Stimulated activated CD4-positive, alpha-beta T cell treated with anti-CD3 and anti-CD28 coated beads, Interleukin-1b, Interleukin-23, amount 100 ng/mL, for 48 hours (primary cell): ENCODE measurements at regions not wholly inside any gene's neighbourhood (a gene's known extent, or its start where the extent isn't known, plus 50 kb on each side); places are given as distances from the start of the nearest gene placed in this dataset.

Experiments used
- DNase-seq: peaks from one replicate; pipeline ENCODE4 v3.0.0-alpha.2; 2020

- no peak for DNase-seq
These were observed 123.8 kb upstream of the TJP1 start for GRCh38 chr15:29945943-29946596.

- no peak for DNase-seq
These were observed 122.7 kb upstream of the TJP1 start for GRCh38 chr15:29944925-29945324.

DNA sequence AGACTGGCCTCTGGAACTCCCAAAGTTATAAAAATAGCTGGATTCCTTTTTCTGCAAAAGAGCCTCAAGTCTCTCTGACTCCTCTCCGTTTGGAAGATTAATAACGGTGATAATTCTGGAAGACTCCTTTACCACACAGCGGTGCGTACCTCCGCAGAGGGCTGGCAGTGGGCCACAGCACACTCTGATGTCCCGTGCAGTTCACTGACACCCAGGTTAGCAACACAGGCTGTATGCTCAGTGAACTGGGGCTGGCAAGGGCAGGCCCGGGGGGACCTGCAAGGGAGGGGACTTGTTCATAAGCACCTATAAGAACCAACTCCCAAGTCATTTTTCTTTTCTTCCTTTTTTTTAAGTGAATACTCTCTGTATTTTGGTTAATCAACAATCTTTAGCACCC is 120.3 kb upstream of the TJP1 start:
- no peak for DNase-seq

GRCh38 chr15:29942143-29942542 is 119.9 kb upstream of the TJP1 start:
- DNase-seq, result no peak

DNA sequence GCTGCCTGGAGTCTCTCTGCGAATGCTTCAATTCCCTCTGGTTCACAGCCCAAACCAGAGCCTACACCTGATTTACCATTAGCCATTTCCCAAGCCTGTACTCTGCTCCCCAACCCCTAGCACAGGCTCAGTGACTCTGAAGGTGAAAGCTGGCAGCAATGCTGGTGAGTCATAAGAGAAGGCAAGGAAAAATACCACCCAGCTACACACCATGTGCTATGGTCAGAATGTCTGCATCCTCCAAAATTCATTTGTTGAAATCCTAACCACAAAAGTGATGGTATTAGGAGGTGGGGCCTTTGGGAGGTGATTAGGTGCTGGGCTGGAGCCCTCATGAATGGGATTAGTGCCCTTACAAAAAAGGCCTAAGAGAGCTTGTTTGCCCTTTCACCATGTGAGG is 117.1 kb upstream of the TJP1 start:
- no peak for DNase-seq

DNA sequence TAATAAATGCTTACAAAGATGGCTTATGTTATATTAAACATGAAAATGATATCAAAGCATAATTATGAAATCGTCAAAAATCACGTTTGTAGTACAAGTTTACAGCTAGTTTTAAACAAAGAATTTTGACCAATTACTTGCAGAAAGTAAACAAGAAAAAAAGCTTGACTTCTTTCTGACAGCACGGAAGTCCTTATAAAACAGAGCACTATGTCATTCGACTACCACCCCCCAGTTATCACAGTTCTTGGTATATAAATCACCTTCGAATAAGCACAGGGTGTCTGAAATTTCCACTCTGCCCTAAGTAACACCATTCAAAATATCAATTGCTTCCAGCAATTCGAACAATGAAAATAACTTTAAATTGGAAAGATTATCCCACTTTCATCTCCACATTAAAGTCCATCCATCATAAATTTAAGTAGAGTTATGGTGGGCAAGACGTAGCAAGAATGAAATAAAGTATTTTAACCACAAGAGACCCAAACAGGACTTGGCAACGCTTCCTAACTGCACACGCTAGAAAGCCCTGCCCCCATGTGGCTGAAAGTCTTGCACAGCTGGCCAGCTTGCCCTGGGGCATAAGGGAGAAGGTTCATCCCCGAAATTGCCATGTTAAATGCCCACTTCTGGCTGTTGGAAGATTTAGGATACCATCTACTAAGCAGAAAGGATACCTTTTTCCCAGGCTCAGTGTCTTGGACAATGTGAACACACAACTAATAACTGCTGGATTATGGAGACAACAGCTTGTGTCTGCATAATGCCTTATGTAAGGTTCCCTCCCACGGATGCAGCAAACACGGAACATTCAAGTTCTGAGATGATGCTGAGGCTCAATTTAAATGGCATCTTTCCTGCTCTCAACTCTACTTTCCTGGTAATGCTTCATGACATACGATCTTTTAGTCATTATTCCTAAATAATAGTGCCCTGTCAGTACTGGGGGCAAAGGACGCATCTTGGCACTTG is 116.4 kb upstream of the TJP1 start:
- no peak for DNase-seq

DNA sequence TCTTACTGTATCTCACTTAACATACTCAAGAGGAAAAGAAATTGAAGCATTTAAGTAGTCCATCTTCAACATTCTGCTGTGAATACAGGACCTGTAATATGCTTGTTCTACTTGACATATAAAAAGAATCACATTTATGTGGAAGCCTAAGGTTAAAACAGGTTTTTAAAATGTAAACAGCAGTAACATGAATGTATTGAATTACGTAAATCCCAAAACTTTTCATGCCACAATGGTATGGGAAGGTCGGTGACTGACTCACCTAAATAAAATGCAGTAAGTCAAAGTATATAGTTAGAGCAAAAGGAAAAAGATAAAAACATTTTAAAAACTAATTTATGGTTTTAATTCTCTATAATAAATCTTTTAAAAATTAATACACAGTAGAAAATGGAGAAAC is 115.7 kb upstream of the TJP1 start:
- no peak for DNase-seq

GRCh38 chr15:29936353-29937049 is 114.2 kb upstream of the TJP1 start:
- no peak for DNase-seq

GRCh38 chr15:29935296-29936004 is 113.2 kb upstream of the TJP1 start:
- no peak for DNase-seq

- DNase-seq, result no peak
These were observed 112.0 kb upstream of the TJP1 start for GRCh38 chr15:29934251-29934650.

DNA sequence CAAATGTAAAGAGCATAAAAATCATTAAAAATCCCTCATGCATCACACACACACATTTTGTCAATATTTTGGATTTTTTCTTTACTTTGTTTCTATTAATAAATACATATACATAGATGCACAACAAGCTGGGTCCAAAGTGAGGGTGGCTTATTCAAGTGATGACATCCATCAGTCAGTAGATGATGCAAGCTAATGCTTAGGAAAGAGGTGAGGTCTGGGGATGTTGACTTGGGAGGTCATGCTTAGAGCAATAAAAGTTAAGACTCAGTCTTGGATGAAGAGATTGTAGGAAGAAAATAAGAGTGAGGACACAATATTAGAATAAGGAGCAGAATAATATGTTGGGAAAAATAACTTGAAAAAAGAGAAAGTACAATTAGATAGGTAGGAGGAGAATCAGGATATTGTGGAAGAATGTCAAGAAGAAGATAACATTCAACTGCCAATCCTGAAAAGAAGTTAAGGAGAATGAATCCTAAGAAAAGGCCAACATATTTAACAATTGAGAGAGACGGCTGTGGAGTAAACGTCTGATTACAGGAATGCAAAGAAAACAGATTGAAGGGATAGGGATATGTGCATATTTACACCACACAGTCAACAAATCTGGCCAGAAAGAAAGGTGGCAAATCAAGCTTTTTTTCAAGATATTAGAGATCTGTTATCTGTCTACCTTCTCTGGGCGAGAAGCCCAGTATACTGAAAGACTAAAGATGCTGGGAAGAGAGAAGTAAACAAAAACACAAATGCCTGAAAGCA is 111.0 kb upstream of the TJP1 start:
- DNase-seq, result no peak

- DNase-seq, result no peak
These were observed 103.8 kb upstream of the TJP1 start for GRCh38 chr15:29926083-29926388.

DNA sequence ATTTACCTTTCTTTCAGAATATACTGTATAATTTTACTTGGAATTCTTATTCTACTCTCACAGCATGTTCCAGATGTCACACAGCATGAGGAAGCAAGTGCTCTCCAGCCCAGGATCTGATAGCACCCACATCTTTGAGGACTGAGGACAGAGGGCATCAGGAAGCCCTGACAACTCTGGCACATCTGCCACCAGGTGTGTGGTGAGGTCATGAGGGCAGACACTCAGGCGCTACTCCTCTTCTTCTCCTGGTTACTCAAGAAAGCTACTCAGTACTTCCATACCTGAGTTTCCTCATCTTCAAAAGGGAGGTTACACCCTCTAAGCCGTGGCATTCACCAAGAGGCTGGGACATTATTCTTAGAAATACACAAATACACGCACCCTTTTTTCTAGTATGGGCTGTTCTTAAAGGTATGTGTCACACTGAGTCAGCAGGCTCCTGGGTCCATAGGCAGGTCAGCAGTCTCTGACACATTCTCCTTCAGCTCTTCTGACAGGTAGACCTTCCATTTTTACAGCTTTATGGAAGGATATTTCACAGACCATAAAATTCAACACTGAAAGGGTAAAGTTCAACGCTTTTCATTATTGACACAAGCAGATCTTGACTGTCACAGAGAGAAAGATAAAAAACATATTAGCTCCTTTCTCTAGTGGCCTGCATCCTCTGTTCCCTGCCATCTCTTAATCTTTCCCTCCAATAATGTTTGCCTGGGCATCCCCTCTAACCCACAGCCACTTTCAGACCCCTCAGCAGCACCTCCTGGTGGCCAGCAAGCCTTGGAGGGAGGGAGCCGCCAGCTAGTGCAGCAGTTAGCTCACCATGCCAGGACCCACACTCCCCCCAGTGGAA is 103.2 kb upstream of the TJP1 start:
- peak; percentile 30 for DNase-seq

DNA sequence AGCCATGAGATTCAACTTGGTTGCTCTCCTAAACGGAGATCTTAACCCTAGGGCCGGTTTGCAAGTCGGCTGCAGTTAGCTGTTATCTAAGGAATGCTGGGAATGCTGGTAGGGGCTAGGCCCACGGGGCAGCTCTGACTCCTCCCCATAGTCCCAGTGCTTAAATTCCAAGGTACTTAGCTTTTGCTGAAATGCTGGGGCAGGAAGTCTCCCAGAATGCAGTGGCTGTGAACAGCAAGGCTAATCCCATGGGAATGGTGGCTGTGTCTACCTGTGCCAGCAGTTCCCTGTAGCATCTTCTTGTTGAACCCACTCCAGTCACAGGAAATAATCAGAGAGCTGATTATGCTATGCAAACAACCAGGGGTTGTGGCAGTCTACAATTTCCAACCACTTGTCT is 102.5 kb upstream of the TJP1 start:
- DNase-seq, result no peak

GRCh38 chr15:29922191-29922590 is 99.9 kb upstream of the TJP1 start:
- DNase-seq, result no peak

DNA sequence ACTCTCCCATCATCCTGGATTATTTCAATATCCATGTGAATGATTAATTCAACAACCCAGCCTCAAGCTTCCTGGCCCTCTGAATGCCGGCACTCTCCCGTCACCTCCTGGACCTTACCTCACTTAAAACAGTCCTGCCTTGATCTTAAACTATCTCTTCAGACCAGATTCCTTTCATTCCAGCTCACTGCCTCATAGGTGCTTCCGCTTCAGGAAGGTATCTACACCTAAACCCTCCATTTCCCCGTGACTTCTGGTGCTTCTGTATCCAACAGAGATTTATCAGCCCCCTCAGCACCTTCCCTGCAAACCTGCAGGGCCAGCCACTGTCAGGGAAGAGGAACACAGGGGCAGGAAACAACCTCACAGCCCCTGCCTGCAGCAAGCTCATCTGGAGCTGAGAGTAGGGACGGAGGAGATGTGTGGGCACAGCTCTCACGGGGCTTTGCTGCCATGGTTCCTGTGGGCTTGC is 98.9 kb upstream of the TJP1 start:
- no peak for DNase-seq

- no peak for DNase-seq
These were observed 98.2 kb upstream of the TJP1 start for GRCh38 chr15:29920515-29920914.

DNA sequence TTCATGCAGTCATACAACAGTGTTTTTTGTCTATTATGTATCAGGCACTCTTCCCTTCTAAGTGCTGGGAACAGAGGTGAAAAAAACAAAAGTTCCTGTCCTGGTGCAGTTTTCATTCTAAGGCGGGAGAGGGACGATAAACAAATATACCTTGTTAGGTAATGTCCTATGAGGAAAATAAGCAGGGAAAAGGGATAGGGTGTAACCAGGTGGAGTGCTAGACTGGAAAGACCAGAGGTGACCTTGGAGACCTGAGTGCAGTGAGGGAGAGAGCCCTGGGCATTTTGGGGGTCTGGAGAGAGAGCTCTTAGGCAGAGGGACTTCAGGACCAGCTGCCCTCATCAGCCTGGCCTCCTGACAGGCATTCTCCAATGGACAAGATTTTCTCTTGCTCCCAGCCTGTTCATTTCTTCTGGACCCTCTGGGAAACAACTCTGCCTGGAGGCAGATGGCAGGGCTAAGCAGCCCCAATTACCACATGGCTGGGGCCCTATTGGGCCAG is 97.2 kb upstream of the TJP1 start:
- no peak for DNase-seq

- no peak for DNase-seq
These were observed 95.6 kb upstream of the TJP1 start for GRCh38 chr15:29917600-29918597.

GRCh38 chr15:29914511-29914926 is 92.3 kb upstream of the TJP1 start:
- DNase-seq, result no peak
